Stimulated activated CD4-positive, alpha-beta T cell treated with anti-CD3 and anti-CD28 coated beads, Interleukin-4, amount 100 ng/mL, for 4 hours (primary cell): ENCODE measurements at regions not wholly inside any gene's neighbourhood (a gene's known extent, or its start where the extent isn't known, plus 50 kb on each side); places are given as distances from the start of the nearest gene placed in this dataset.

Source experiments
- DNase-seq, 2 experiments: peaks; one replicate each; pipeline ENCODE4 v3.0.0-alpha.2; 2020

DNA sequence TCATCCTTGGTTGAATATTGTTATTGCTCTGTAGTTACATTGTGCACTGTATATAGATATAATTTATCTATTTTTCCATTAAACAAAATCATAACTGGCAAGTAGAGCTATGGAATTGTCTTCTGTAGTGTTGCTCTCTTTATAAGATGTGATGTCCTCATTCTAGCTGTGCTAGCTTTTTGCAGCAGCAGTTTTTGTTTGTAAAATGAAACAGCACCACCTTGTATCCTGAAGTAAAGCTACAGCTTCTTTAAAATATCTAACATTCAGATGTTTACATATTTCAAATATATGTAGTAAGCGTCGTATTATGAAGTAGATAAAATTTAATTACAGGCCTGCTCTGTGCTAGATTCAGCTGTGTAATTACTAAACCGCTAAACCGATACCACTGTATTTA, 328.8 kb upstream of the MANEA start:
- DNase-seq: no peak

GRCh38 chr6:95249175-95249574, 328.2 kb upstream of the MANEA start:
- no peak for DNase-seq

- no peak for DNase-seq
These were observed 327.7 kb upstream of the MANEA start for GRCh38 chr6:95249661-95250060.

DNA sequence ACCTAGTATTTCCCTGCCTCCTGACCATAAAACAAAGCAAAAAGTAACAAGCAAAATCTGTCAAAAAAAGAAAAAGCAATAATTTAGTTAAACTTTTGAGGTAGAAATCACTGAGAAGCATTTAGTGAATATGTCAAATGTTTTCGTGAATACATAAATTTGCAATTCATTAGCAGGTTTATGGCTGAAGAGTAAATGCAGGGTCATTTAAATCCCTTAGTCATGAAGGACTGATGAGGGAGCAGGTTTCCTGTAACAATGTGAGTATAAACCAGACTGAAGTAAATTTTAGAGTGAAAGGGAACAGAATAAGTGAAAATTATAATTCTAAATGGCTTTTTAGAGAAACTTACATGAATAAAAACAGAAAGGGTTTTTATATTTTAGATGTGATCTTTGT, 313.5 kb upstream of the MANEA start:
- no peak for DNase-seq

DNA sequence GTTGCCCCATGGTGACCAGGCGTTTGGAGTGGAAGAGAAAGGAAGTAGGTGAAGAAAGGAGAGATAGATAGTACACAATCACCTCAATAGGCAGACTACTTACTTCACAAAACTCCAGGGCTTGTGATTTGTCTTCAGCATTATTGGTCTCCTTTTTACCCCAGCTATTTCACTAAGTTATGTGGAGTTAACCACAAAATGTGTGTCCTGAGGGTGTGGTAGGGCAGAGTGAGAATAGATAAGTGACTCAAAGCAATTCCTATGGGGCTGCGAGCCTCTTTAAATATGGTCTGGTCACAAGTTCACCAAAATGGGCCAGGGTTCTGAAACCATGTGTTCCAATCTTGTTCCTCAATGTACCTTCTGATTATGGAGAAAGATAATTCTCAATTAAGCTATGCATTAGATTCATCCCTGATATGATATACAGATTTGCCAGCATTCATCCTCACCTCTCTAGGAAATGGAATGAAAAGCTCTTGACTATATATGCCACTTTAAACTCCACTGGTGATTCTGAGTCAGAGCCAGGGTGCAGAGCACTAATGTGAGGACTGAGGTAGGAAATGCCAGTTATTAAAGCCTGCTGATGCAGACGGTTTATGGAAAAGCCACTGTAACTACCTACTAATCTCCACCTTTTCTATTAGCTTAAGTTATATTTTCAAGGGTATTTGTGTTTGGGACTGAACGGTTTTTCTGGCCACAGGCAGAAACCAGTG, 310.6 kb upstream of the MANEA start:
- DNase-seq: no peak

DNA sequence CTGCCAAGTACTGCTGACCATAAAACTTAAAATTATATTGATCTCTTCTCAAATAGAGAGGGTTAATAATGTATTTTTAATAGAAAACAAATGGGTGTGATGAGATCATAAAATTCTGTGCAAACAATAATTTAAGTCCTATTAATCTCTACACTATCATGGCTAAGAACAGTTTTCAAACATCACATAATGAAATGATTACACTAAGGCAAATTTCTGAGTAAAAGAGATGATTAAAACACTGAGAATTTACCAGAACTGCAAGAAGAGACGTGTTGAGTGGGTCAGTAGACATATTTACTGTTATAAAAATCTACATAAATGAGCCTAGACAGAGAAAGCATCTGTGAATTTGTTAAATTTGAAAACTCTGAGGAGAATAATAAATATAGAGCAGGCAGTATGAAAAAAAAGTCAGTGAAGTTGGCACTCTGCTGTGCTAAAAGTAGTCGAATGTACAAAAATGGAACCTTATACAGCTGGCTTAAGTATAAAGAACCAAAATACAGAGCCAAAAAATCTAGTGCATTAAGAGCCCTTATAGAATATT, 302.6 kb upstream of the MANEA start:
- no peak for DNase-seq

GRCh38 chr6:95279616-95280015, 297.7 kb upstream of the MANEA start:
- no peak for DNase-seq

DNA sequence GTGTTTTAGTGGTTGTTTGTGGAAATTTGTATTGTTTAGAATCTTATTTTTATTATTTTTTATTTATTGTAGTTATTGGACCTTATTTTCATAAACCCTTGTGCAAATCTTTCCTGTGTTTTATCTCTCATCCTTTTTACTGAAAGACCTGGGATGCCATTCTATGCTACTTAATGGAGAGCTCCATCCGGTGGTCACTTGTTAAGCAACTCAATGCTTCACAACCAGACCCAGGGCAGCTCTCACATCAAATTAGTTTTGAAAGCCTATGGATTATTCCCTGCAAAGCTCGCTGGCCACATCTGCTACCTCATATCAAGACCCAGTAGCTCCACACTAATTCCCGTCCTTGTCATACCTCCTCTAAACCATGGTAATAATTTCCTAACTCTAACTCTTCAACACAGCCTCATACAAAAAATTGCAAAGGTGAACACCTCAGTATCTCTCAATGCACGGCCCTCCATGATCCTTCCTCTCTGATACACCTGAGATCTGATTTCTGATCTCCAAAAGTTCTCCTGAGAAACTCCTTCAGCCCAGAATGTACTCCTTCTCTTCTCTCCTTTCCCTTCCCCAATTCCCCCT, 296.6 kb upstream of the MANEA start:
- DNase-seq: no peak

DNA sequence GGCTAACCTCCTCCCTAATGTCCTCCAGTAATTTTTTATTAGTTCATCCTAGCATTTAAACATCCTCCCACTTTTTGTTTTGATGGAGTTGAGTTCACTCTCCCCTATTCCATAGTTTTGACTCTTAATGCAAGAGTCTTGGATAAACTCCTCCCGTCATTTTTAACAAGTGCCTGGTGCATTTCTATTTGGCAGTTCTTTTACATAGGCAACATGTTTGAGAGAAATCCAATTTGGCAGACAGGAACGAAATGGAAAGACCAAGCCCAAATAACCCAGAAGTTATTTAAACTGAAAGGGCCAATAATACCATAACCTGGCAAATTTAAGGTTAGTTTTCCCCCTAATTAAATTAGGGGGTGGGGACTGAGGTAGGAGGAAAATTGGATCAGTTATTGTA, 291.5 kb upstream of the MANEA start:
- DNase-seq: no peak

DNA sequence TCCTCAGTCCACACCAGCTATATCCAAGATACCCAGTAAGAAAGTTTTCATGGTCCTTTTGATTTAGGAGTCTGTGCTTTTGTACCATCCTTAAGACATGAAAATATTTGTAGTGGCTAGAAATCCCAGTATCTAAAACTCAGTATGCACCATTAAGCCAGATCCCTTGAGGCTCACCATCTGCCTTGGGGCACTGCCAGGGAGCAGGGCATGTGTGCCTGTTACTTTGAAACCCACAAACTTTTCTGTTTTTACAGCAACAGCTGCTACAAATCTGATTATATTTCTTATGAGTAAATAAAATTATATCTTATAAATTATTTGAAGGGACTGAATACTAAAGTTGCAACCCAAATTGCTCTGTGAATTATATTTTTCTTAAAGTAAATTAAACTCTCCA, 290.5 kb upstream of the MANEA start:
- DNase-seq: no peak

GRCh38 chr6:95288251-95288650, 289.1 kb upstream of the MANEA start:
- DNase-seq: no peak

DNA sequence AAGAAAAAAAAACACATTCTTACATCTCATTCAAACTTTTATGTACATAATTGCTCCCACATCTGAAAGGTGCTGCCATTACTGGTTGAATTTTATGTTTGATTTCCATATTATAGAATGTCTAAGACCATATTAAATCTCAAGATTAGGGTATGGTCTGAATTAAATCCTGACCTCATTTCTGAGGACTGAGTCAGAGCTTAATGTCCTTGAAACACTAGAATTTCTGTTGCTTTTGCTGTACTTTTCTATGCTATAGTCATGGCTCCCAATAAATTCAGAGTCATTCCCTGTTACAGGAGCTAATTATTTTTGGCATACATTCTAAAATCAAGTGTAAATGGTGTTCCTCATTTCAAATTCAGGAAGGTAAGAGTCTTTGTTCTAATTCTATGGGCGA, 285.3 kb upstream of the MANEA start:
- no peak for DNase-seq

DNA sequence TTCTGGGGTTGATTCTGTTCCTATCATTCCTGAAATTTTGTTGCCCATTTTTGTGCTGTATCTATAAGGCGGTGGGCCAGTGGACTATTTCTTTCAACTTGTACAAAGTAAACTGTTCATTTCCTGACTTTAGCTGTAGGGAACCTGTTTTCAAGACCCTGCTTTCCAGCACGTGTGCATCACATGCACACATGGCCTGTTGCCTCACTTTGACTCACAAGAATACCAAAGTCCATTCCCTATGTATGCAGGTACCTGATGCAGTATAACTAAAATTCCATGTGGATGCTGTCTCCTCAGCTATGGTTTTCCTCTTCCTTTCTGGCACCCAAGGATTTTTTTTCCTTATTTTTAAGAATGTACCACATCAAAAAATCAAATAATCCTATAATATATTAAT, 284.1 kb upstream of the MANEA start:
- no peak for DNase-seq

DNA sequence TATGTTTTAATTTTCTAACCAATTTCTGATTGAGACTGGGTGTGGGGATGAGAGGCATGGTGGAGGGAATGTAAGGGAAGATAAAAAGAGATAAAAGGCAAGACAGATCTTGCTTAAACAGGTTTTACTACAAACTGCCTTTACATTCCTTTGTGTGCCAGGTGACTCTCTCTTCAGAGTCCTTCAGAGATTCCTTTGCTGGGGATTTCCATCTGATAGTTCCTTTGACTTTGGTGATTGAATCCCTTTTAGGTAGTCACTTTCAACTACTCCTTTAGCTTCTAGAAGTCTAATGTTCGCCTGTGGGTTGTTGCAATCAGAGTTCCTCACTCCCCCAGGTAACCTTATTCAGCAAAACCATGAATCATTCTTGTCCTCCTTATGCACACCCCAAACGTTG, 283.3 kb upstream of the MANEA start:
- DNase-seq: no peak

- DNase-seq: no peak
These were observed 267.8 kb upstream of the MANEA start for GRCh38 chr6:95309545-95309944.

DNA sequence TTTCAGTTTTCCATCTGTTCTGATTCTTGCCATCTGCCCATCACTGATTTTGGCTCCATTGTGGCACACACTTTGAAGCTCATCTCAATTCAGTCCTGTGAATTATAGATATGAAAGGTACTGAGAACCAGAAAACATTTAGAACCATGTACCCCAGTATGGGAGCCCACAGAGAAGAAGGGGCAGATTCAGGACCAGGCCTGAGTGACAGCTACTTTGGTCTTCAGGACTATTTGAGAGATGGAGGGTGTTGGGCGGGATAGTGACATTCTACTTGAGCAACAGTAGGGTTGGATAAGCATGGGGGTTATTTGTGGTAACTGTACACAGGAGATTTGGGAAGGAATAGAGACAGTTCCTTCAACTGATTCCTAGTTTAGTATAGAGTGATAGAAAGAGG, 259.2 kb upstream of the MANEA start:
- no peak for DNase-seq

DNA sequence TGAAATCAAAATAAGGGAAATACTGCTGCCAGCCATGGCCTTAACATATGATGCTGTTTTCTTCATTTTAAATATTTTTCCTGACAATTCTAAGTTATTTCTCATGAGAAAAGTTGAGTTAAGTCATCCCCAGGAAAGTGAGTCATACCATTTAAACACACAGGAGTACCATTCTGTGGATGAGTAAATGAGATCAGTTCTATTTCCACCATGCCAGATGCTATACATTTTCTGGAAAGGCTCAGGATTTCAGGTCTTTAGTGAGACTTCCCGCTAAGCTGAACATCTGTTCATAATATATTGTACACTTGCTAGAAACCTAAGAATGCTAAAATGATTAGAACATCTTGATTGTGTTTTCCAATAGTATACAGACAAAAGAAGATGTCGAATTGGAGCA, 256.2 kb upstream of the MANEA start:
- DNase-seq: no peak

DNA sequence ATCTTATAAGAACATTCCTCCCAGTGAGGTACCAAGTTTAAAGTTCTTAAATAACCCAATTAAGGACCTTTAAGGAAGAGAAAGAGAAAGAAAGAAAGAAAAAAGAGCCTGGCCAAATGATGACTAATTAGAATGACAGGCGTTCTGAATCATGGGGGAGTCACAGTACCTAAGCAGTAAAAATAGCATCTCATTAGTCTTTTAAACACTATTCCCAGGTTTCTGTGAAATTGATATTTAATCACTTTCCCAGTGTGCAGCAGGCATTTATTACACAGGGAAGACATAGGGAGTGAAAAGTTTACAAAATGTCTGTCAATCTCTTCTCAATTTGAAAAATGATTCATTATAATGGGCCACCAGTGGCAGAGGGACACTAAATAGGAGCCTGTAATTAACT, 251.4 kb upstream of the MANEA start:
- DNase-seq: no peak

DNA sequence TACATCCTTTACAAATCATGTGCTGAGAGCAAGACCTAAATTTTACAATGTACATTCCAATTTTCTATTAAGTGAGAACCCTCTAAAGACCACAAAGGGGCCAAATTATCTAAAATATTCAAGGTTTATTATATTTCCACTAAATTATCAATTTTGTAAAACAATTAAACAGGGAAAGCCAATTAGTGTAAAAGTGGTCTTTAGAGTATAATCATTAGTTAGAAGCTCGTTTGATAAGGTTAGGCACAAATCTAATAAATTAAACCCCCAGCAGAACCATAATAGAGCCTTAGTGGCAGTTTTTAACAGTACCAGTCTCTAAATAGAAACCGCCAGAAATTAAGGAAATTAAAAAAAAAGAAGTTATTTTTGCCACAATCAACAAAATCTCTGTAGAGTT, 249.1 kb upstream of the MANEA start:
- no peak for DNase-seq

- DNase-seq: no peak
These were observed 225.1 kb upstream of the MANEA start for GRCh38 chr6:95352064-95352795.

- DNase-seq: no peak
These were observed 222.8 kb upstream of the MANEA start for GRCh38 chr6:95354551-95354950.

- DNase-seq: no peak
These were observed 219.8 kb upstream of the MANEA start for GRCh38 chr6:95357380-95358020.

DNA sequence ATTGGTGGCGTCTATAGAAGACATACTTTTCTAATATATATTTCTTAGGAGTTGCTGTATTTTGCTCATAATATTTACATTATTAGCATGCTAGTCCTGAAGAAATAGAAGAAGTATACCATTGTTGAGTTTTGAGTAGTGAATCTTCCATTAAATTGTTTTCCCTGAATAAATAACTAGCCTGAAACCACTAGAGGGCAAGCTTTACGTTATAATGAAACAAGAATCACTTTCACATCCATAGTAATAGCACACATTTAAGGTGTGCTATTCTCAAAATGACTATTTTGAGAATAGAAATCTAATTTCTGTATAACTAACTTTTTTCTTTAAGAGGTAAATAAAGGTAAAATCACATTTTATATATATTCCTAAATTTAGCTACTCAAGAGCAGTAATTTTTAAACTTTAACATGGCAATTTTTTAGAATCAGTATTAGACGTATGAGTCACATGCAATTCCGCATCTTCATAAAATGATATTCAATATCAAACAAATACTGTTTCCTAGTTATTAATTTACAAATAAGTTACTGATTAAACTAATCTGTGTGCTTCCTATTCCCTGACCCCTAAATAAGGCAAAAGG, 213.2 kb upstream of the MANEA start:
- DNase-seq: no peak
